NAMALWA (cell line): ENCODE measurements at regions not wholly inside any gene's neighbourhood (a gene's known extent, or its start where the extent isn't known, plus 50 kb on each side); places are given as distances from the start of the nearest gene placed in this dataset.
A peak's percentile ranks its signal among the peaks of the same experiment; 100 is the strongest.
"Not testable (repeated sequence)": the region's sequence is repeated elsewhere in the genome, so short reads cannot be mapped to it uniquely, and the experiment has no call there.

Source experiments
- DNase-seq: peaks from one replicate; pipeline ENCODE4 v3.0.0-alpha.2; 2015; ENCODE audit warnings: low spot score

DNA sequence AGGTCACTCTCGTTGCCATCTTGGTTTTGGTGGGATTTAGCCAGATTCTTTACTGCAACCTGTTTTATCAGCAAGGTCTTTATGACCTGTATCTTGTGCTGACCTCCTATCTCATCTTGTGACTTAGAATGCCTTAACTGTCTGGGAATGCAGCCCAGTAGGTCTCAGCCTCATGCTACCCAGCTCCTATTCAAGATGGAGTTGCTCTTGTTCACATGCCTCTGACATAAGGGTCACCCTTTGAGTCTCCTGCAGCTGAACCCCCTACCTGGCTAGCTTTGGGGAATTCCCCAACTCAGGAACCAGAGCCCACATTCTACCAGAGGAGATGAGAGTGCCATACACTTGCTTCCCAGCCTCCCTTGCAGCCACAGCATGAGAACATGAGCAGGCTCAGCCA, 123.0 kb upstream of the ARHGEF3 start:
- not testable (repeated sequence) for DNase-seq

DNA sequence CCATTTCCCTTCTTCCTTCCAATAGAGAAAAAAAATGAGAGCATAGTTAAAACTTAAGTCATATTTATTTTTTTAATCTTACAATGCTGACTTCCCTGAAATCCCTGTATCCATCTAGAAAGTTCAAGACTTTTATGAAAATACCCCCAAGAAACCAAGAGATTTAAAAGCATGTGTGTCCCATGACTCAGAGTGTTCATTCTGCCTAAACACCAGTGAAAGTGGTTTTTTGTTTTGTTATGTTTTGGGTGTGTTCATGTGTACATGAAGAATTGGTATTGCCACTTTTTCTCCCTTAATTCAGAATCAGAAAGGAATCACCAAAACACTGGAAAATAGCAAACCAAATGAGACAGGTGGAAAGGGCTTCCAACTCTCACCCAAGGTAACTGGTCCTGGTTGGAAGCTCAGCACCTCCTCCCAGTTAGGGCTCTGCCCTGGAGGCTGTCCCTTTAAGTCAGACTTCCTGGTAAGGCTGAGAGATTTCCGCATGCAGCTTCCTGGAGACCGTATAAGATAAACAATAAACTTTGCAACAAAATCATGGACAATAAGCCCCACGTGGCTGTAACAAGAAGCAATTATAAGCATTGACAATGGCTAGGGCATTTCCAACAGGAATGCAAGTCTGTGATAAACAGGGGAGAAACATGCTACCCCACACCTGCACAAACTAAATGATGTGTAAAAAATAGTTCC, 121.9 kb upstream of the ARHGEF3 start:
- DNase-seq, result no peak

DNA sequence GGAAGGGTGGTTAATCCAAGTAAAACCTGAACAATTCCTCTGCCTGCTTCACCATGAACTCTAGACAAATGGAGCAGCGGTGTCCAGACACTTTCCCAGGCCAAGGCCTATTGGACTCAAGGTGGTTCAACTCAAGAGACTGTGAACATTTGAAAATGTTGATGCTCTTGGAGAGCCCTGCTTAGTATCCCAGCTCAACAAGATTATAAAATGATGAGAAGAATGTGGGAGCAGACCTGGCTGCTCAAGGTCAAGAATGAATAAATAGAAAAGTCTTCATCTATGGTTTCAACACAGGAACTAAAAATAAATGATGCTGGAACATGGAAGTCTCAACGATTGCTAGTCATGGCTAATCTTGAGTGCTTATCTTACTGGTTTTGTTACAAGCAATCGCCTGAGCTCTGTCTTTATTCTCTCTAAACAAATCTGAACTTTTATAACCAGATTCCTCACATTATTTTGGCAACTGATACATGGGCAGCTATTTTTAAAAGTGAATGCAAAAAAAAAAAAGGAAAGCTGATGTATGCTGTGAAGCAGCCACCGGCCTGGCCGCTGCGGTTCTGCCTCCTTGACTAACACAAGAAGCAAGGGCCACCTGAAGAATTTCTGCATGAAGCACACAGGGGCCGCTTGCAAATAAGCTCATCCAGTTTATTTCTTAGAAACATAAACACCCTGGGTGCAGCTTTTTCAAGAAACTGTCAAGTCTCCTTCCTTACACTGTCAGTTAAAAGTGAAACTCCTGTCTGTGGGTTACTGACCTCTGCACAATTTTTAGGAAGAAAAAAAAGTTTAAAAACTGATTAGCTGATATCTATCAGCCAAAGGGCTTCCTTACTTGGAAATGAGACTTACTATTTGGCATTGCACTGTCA, 120.1 kb upstream of the ARHGEF3 start:
- DNase-seq, result peak; percentile 18

DNA sequence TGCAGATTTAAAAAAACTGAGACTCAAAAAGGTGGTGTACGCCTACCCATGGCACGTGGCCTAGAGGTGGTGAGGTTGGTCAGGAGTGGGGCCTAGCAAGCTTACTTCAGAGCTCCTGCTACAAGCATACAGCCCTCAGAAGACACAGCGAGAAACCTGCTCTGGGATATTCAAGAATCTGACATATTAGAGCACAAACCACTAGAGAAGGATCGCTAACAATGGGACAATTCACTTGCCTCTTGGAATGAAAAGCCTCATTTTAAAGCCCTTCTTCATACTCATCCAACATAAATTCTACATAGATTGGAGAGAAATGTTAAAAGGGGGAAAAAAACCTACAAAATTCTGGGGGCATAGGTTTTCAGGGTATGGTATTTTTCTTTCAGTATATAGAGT, 118.0 kb upstream of the ARHGEF3 start:
- DNase-seq, result no peak

DNA sequence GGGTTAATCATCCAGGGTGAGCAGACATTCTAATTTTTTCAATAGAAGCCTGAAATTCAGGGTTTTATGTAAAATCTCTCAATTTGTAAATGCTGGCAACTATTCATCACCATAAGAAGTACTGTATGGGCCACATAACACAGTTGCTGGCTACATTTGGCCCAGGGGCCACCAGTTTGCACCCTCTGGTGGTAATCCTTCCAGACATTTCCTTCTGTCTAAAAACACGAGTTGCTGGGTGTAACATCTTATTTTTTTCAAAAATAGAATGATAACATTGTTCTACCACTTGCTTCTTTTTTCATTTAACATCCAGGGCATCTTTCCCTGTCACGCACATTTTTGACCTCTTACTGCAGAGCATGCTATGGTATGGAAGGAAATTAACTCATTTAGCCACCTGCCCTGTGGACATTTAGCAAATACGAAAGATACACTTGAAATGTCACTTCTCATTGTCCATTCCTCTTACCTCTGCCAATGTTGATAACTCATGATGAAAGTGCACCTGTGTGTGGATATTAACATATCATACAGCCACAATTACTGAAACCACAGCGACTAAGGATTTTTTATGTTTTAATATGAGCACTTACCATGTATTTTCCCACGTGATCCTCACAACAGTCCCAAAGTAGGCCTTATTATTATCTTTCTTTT, 117.5 kb upstream of the ARHGEF3 start:
- DNase-seq, result no peak

DNA sequence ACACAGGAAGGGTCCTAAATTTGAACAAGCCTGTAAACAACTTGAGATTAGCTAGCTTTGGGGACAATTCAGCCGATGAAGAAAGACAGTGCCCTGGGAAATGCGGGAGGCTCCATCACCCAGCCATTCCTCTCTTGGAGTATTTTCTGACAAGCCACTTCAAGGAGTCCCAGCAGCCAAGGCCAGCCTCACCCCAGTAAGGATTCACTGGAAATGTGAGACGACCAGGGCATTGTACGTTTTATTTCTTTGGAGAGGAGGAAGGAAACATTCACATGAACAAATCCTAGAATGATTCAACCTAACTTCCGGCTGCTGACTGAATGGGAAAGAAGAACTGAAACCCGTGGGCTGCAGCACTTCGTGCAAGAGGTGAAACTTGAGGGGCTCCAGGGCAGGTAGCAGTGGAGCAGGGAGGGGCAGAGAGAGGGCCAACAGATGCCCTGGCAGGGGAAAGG, 116.4 kb upstream of the ARHGEF3 start:
- peak; percentile 53 for DNase-seq

DNA sequence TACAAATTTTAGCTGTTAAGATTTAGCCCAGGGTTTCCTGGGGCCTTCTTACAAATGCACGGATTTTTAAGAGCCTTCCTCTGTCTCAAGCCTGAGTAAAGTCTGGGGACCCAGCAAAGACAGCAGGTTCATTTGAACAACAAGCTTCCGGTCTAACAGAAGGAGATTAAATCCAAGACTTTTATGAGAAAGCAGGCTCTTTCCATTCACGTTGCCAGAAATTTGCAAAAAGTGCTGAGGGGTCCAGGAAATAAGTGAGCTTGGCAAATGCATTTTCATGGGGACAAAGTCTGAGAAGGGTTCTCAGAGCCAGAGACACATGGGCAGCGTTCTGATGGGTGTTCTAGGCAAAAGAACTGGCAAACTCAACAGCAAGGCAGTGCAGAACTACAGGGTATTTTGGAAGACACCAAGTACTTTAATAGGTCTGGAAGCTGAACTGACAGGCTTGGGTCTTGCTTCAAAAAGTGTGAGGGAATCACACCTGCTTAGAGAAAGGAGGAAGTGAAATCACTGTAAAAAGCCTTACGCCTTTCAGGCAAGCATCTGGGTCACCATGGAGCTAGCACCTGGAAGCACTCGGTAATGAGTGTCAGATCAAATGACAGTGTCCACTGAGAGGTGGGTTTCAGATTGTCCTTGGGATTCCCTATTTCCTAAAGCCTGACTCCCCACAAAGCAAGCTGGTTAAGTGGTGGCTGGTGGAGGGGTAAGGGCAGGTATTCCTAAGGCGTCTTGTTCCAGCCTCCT, 115.8 kb upstream of the ARHGEF3 start:
- peak; percentile 89 for DNase-seq

DNA sequence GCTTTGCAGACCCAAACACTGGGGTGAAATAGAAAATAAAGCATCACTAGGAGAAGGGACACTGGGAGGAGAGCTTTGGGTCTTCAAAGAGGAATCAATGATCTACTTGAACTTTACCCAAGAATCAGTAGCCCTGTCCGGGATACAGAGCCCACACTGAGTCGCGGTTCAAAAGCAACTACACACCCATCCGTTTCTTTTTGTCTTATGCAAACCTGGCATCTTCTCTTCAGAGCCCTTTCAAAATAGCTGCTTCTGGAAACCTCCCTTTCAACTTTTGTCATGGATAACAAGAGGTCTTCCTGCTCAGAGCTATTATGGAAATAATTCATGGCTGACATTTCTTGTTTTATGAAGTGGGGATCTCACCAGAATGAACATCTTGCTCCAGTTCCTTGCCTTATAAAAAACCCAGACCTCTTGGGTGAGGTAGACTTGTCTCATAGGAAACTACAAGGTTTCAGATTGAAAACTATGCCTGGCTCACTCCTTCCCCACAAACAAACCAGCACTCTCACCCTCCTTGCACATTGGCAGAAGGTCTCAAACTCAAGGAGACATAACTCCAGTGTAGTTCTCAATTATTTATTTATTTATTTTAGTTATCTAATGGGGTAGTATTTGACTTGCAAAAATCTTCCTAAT, 115.1 kb upstream of the ARHGEF3 start:
- DNase-seq, result peak; percentile 5

DNA sequence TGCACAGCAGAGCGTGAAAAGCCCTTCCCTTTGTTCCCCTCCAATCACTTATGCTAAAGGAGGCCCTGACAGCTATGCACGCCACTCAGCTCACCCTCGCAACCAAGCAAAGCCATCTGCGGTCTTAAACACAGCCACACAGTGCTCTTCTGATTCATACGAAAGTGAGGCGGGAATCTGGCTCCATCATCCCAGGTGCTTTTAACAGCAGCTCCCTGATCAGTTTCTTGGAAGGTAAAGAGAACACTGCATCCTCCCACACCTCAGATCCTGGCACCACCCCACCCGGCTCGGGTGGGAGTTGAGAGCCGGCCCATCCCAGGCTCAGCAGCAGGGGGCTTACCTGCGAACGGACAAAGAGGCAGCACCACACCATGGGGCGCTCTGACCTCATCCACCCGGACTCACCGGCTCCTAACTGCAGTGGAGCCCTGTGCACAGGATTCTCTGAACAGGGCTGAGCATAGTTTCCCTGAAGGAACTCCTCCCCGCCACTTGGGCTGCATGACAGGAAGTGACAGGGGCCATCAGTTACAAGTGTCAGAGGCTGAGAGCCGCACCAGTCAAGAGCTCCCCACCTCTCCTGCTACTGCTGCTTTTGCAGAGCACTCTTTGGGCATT, 114.3 kb upstream of the ARHGEF3 start:
- DNase-seq, result peak; percentile 39

DNA sequence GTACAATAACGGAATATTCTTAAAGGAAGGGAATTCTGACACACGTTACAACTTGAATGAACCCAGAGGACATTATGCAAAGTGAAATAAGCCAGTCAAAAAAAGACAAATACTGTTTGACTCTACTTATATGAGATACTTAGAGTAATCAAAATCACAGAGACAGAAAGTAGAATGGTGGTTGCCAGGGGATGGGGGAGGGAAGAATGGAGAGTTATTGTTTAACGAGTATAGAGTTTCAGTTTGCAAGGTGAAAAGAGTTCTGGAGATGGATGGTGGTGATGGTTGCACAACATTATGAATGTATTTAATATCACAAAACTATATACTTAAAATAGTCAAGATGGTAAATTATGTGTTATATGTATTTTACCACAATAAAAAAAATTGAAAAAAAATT, 112.9 kb upstream of the ARHGEF3 start:
- no peak for DNase-seq

DNA sequence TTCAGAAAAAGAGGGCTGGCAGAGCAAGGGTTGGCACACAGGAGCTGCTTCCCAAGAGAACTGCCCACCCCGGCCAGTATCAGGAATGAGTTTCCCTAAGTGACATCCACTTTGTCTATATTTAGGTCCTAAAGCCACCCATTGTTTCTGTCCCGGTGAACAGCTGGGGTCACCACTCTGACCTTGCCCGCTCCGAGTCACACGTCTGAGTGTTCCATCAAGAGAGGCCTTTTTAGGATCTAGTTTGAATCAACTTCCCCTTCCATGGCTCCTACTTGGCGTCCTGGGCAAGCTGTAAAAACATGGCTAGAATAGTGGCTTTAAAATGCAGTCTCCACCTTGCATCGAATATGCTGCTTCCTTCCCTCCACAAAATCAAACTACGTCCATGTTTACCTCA, 109.6 kb upstream of the ARHGEF3 start:
- DNase-seq, result no peak

DNA sequence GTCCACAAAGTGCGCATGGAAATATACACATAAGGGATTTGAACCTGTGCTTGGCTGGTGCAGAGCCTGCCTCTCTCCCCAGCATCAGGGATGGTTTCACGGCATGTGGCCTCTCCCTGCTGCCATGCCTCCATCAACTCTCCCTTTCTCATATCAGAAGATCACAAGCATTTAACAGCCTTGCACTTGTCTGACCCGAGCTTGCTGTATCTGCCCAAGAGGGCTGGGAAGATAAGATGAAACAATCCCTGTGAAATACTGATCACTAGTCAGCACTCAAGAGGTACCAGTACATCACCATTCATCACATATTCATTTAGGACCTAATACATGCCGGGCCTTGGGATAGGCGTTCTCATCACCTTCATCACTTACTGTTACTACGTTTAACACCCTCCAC, 107.6 kb upstream of the ARHGEF3 start:
- no peak for DNase-seq

DNA sequence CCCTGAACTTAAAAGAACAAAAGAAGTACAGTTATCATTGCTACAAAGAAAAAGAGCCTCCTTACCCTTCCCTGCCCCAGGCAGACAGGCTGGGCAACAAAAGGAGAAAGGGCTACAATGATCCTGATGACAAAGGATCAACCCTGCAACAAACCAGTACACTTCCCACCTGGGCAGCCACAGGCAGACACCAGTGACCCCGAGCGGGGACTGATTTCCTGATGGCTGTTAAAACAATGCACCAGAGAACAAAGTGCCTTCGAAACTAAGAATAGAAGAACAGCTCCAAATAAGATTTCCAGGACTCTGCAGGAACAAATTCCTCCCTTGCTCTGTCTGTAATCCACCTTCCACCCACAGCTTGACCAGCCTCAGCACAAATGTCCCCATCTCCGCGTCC, 106.3 kb upstream of the ARHGEF3 start:
- DNase-seq, result no peak

DNA sequence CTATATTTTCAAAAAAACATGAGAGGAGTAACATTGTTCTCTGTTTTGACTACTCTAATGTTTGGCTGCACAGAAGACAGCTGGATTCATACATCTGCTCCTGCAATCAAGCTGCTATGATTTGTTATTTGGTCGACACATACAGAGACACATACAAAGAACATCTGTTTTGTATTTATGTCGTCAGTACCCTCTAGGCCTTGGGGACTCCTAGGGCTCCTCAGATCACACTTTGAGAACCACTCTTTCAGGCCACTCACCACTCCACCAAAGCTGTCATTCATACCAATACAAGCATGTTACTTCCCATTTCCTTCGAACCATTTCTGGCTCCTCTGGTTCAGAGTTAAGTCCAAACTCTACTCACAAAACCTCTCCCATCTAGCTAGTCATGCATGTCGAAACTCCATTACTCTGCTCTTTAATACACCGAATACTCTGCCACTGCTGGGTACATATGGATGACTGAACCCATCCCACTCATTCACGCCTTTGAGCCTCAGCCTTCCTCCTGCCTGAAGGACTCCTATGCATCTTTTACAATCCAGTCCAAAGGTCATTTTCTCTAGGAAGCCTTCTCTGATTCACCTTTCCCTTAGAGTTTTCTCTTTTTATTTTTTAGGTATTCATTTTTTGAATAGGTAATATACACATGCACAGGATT, 102.9 kb upstream of the ARHGEF3 start:
- no peak for DNase-seq

DNA sequence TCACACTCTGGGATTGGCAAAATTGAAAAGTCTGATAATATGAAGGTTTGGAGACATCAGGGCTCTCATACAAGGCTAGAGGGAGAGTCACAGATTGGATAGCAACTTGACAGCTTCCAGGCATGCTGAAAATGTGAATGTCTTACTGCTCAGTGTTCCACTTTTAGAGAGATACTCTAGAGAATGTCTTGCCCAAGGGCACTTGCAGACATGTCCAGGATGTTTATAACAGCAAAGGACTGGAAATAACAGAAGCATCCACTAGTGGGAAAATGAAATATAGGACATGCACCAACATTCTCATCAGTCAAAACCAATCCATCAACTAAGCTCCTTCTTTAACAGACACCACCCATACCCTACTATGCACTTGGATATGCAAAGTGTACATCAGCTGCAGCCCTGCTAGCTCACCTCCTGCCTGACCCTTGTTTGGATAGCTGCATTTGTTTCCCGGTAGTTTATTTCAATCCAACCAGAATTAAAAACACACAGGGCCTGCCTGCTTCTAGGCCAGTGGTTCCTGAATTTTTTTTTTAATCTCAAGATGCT, 101.6 kb upstream of the ARHGEF3 start:
- no peak for DNase-seq

DNA sequence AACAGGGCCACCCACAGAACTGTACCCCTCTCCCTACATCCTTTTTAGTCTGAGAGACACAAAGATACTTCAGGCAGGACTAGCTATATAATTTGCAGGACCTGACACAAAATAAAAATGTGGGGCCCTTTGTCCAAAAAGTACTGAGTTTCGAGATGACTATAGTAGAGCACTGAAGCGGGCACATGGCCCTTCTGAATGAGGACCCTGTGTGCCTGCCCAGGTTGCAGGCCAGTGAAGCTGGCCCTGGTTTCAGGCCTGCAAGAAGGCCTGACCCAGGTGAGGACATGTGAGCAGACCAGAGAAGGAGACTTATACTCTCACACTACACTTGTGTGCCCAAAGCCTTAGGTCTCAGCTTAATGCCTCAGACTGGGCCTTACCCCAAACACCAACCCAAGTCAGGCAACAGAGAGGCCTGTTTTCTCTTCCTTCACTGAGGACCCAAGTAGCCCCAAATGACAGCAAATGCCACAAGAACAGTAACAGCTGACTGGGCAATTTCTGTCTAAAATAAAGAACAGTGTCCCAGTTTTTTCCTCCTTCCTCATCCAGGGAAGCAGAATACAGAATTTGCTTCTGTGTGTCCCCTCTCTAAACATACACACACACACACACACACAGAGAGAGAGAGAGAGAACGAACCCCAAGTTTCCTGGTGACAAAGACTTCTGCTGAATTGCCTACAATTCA, 100.9 kb upstream of the ARHGEF3 start:
- no peak for DNase-seq

DNA sequence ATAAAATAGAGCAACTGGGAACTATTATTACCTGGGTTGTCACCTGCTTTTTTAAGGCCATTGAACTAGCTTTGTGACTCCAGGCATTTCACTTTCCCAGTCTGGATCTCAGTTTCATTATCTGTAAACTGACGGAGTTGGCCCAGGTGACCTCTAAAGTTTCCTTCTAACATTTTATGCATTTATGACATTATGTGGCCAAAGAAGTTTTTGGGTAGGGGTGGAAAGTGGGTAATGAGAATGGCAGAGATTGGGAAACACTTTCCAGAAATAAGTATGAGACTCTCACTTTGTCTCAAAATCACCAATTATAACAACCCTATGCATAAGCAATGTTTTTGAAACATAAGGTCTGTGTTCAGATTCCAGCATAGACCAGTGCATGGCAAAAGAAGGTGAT, 99.1 kb upstream of the ARHGEF3 start:
- no peak for DNase-seq

DNA sequence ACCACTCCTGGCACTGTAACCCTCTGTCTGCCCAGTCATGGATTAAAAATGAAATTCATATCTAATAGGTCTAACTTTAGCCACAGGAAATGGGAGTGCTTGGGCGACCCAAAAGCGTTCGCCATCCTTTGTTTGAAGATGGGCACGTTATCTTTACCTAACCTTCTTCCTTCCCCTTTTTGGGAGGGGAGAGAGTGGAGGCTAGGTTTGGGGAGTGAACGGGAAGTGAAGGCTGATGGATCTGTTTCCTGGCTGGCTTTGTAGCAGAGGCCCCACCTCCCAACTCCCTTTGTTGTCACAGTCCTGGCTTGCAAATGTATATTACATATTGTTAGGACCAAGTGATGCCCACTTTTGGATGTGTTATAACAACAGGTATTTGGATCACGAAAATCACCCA, 98.1 kb upstream of the ARHGEF3 start:
- DNase-seq, result no peak

DNA sequence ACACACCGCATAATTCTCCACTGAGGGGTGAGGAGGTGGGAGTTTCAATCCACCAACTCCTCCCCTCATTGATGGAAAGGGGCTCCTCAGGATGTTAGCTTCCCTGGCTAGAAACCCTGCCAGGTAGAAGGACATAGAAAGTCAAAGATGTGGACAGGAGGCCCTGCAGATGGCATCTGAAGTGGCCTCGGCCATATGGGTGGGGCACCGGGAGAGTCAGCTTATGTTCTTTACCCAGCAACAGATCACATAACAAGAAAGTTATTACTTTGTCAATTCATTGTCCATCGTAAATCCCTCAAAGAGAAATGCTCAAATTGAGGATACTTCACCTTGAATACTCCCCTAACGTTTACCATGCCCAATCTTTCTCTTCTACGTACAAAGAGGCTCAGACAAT, 97.3 kb upstream of the ARHGEF3 start:
- DNase-seq, result no peak

DNA sequence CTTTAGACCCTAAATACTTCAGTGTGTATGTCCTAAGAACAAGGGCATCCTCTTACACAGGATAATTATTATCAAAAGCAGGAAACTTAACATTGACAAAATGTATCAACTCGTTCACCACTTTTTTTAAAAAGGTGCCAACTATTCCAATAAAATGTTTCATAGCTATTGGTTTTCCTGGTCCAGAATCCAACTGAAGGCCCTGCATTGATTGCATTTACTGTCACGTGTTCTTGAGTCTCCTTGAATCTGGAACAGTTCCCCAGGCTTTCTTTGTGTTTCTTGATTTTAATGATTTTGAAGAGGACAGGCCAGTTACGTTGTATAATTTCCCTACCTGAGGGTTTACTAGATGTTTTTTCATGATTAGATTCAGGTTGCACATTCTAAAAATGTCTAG, 94.6 kb upstream of the ARHGEF3 start:
- DNase-seq, result no peak
